ENCODE measurements at regions not wholly inside any gene's neighbourhood (a gene's known extent, or its start where the extent isn't known, plus 50 kb on each side); places are given as distances from the start of the nearest gene placed in this dataset.

DNA sequence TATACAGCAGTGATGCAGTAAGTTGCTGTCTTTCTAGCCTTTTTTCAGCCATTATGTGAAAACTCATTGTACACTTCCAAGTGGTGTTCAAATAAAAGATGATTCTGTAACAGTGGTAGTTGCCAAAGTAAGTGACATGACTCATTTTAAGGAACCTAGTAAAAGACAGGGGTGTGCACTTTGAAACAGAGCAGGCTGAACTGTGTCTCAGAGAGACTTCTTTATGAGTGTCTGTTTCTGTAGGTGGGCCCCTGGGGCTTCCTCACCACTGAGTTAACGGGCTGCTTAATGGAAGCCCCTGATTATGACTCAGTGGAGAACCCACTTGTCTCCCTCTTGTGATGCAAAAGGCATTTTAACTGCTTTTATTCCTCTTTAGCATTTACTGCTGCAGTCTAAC, 147.3 kb downstream of the PCTP start:
- Histone ChIP-seq H3K9me3 (replicated peaks; ENCODE audit: insufficient read depth, low read length) (no peaks in the 10 kb centered on the region), H3K27ac (ENCODE audit: low read length) (no peak overlapping the region), H4K20me1 (ENCODE audit: insufficient read depth, low read length) (no peaks in the 10 kb centered on the region), H3K36me3 (replicated peaks; ENCODE audit: insufficient read depth, low read length) (no peaks in the 10 kb centered on the region), H3F3A (ENCODE audit: insufficient read depth, low read length) (no peaks in the 10 kb centered on the region), H3K9ac (ENCODE audit: low read length) (no peak overlapping the region), H3K4me2 (ENCODE audit: low read depth, low read length) (no peak overlapping the region), H3K4me3 (ENCODE audit: low read length) (no peak overlapping the region), H2AFZ (ENCODE audit: low read length) (no peak overlapping the region), H3K27me3 (replicated peaks; ENCODE audit: insufficient read depth, low read length) (no peaks in the 10 kb centered on the region), H3K4me1 (ENCODE audit: low read length) (no peaks in the 10 kb centered on the region), H3K79me2 (ENCODE audit: low read length) (no peaks in the 10 kb centered on the region), H3K9me2 (replicated peaks; ENCODE audit: insufficient read depth, low read length) (no peaks in the 10 kb centered on the region)
- TF ChIP-seq EZH2phosphoT487 (IDR thresholded peaks at IDR 0.05; ENCODE audit: low read length) (no peak), EZH2 (optimal IDR thresholded peaks at IDR 0.05; ENCODE audit: low read depth, low read length) (no peak)
- TF ChIP-seq, protein P1, sequence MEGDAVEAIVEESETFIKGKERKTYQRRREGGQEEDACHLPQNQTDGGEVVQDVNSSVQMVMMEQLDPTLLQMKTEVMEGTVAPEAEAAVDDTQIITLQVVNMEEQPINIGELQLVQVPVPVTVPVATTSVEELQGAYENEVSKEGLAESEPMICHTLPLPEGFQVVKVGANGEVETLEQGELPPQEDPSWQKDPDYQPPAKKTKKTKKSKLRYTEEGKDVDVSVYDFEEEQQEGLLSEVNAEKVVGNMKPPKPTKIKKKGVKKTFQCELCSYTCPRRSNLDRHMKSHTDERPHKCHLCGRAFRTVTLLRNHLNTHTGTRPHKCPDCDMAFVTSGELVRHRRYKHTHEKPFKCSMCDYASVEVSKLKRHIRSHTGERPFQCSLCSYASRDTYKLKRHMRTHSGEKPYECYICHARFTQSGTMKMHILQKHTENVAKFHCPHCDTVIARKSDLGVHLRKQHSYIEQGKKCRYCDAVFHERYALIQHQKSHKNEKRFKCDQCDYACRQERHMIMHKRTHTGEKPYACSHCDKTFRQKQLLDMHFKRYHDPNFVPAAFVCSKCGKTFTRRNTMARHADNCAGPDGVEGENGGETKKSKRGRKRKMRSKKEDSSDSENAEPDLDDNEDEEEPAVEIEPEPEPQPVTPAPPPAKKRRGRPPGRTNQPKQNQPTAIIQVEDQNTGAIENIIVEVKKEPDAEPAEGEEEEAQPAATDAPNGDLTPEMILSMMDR (IDR thresholded peaks at IDR 0.05; ENCODE audit: low read length) = no peak
- DNase-seq = no peak

DNA sequence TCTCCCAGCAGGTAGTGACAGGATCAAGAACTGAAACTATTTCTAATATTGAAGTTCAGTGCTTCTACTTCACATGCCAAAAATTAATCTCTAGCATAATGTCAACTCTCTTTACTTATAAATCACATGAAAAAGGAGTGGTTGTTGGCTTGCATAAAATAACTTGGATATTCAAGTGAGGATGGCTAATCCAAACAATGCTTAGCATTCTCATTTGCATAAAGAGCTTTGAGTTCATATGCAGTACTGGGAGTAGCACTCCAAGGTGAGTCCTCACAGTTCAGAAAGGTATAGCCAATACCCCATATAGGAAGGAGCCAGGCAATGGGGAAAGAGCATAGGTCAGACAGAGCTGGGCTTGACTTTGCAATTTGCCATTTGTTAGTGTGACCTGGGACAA, 149.3 kb downstream of the PCTP start:
- H3K27me3 ChIP-seq (replicated peaks; ENCODE audit: insufficient read depth, low read length) = no peaks in the 10 kb centered on the region
- no peak overlapping the region for H3K9ac ChIP-seq (ENCODE audit: low read length)
- no peaks in the 10 kb centered on the region for H3K36me3 ChIP-seq (replicated peaks; ENCODE audit: insufficient read depth, low read length)
- no peak overlapping the region for H3K4me3 ChIP-seq (ENCODE audit: low read length)
- no peak overlapping the region for H3K4me2 ChIP-seq (ENCODE audit: low read depth, low read length)
- no peak for DNase-seq
- no peaks in the 10 kb centered on the region for H3K79me2 ChIP-seq (ENCODE audit: low read length)
- H3K9me3 ChIP-seq (replicated peaks; ENCODE audit: insufficient read depth, low read length) = no peaks in the 10 kb centered on the region
- no peaks in the 10 kb centered on the region for H3K9me2 ChIP-seq (replicated peaks; ENCODE audit: insufficient read depth, low read length)
- no peak overlapping the region for H2AFZ ChIP-seq (ENCODE audit: low read length)
- no peaks in the 10 kb centered on the region for H3K4me1 ChIP-seq (ENCODE audit: low read length)
- H3K27ac ChIP-seq (ENCODE audit: low read length) = no peak overlapping the region
- TF ChIP-seq EZH2 (optimal IDR thresholded peaks at IDR 0.05; ENCODE audit: low read depth, low read length) = no peak
- TF ChIP-seq, protein P1 (IDR thresholded peaks at IDR 0.05; ENCODE audit: low read length) = no peak
- no peak for TF ChIP-seq EZH2phosphoT487 (IDR thresholded peaks at IDR 0.05; ENCODE audit: low read length)
- H4K20me1 ChIP-seq (ENCODE audit: insufficient read depth, low read length) = no peaks in the 10 kb centered on the region
- H3F3A ChIP-seq (ENCODE audit: insufficient read depth, low read length) = no peaks in the 10 kb centered on the region

DNA sequence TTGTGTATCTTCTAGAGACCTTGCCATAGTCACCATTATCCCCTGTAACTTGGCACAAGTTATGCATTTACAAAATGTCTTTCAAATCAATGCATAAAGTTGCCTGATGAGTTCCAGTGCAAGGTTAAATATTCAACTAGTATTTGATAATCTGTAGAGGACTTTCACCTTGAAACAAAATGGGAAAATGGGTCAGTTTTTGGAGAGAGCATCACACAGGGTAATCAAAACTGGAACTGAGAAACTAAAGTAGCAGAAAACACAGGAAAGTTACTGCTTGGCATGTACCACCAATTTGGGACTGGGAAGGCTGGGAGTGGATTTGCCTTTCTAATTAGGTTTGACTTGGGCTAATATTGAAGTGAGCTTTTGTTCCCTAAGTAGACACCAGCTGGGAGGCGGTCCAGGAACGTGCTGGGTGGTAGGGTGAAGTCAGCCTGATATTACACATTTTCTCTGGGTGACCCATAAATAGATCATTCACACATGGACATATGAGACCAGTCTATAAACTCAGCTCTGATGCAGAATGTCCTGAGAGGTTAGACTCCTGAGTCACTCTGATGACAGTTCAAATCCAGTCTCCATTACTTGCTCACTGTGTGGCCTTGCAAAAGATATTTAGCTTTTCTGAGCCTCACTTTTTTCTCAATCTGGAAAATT, 152.3 kb downstream of the PCTP start:
- no peaks in the 10 kb centered on the region for H3F3A ChIP-seq (ENCODE audit: insufficient read depth, low read length)
- H4K20me1 ChIP-seq (ENCODE audit: insufficient read depth, low read length) = no peaks in the 10 kb centered on the region

DNA sequence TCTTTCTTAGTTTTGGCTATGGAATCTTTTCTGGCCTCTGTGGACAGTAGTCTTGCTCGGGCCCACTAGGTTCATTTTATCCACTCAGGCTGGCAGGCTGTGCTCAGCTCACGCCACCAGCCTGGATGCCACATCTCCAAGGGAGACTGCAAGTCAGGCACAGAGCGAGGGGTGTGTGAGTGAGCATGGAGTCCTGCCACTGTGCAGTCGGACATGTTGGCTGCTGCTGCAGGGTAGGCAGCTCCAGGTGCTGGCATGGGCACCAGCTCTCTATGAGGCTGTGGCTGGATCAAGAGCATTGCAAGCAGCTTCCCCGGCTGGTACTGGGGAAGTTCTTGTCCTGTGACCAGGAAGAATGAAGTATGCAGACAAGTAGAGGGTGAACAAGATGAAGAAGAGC, 158.9 kb downstream of the PCTP start:
- H3K9me2 ChIP-seq (replicated peaks; ENCODE audit: insufficient read depth, low read length) = no peaks in the 10 kb centered on the region
- no peak overlapping the region for H3K4me3 ChIP-seq (ENCODE audit: low read length)
- H3K9ac ChIP-seq (ENCODE audit: low read length) = no peak overlapping the region
- no peak for DNase-seq
- H3K27ac ChIP-seq (ENCODE audit: low read length) = no peak overlapping the region
- H3K79me2 ChIP-seq (ENCODE audit: low read length) = no peaks in the 10 kb centered on the region
- H3F3A ChIP-seq (ENCODE audit: insufficient read depth, low read length) = no peaks in the 10 kb centered on the region
- TF ChIP-seq EZH2 (optimal IDR thresholded peaks at IDR 0.05; ENCODE audit: low read depth, low read length) (no peak), EZH2phosphoT487 (IDR thresholded peaks at IDR 0.05; ENCODE audit: low read length) (no peak)
- TF ChIP-seq, protein P1 (IDR thresholded peaks at IDR 0.05; ENCODE audit: low read length) = no peak
- no peaks in the 10 kb centered on the region for H3K27me3 ChIP-seq (replicated peaks; ENCODE audit: insufficient read depth, low read length)
- no peaks in the 10 kb centered on the region for H4K20me1 ChIP-seq (ENCODE audit: insufficient read depth, low read length)
- H3K9me3 ChIP-seq (replicated peaks; ENCODE audit: insufficient read depth, low read length) = no peaks in the 10 kb centered on the region
- no peak overlapping the region for H3K4me2 ChIP-seq (ENCODE audit: low read depth, low read length)
- H3K36me3 ChIP-seq (replicated peaks; ENCODE audit: insufficient read depth, low read length) = no peaks in the 10 kb centered on the region
- H3K4me1 ChIP-seq (ENCODE audit: low read length) = no peaks in the 10 kb centered on the region
- H2AFZ ChIP-seq (ENCODE audit: low read length) = no peak overlapping the region

More for the DNA sequence above, 152.3 kb downstream of the PCTP start:
- H3K79me2 ChIP-seq (ENCODE audit: low read length) = no peaks in the 10 kb centered on the region
- no peaks in the 10 kb centered on the region for H3K4me1 ChIP-seq (ENCODE audit: low read length)
- H3K27me3 ChIP-seq (replicated peaks; ENCODE audit: insufficient read depth, low read length) = no peaks in the 10 kb centered on the region
- no peak overlapping the region for H3K4me3 ChIP-seq (ENCODE audit: low read length)
- TF ChIP-seq EZH2 (optimal IDR thresholded peaks at IDR 0.05; ENCODE audit: low read depth, low read length) = no peak
- no peak overlapping the region for H3K4me2 ChIP-seq (ENCODE audit: low read depth, low read length)
- no peaks in the 10 kb centered on the region for H3K9me2 ChIP-seq (replicated peaks; ENCODE audit: insufficient read depth, low read length)
- no peaks in the 10 kb centered on the region for H3K9me3 ChIP-seq (replicated peaks; ENCODE audit: insufficient read depth, low read length)
- DNase-seq = no peak
- H3K9ac ChIP-seq (ENCODE audit: low read length) = no peak overlapping the region
- H3K36me3 ChIP-seq (replicated peaks; ENCODE audit: insufficient read depth, low read length) = no peaks in the 10 kb centered on the region
- no peak overlapping the region for H3K27ac ChIP-seq (ENCODE audit: low read length)
- no peak overlapping the region for H2AFZ ChIP-seq (ENCODE audit: low read length)
